ENCODE measurements at regions not wholly inside any gene's neighbourhood (a gene's known extent, or its start where the extent isn't known, plus 50 kb on each side); places are given as distances from the start of the nearest gene placed in this dataset.

DNA sequence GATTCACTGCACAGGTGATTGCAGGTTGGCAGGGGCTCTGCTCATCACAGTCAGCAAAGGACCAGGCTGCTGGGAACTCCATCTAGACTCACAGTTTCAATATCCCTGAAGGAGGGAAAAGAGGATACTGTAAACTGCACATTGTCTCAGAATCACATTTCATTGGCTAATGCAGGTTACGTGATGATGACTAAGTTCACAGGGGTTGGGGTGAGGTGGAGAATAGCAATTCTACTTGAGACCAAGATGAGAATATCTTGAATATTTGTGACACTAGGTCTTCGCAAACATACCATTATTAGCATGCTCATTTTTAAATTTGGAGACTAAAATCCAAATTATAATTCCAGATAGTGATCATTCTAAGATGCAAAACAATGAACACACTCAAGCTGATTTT is 208.5 kb upstream of the CITED2 start:
- Histone ChIP-seq H3K27ac (ENCODE audit: low read length) (no peak overlapping the region), H3K9me3 (no peaks in the 10 kb centered on the region), H3K27me3 (replicated peaks in 1 of 2; ENCODE audit: control insufficient read depth in 2 of 2, extremely low read depth in 1 of 2, insufficient read depth in 2 of 2, low read length in 1 of 2) (no peaks in the 10 kb centered on the region), H3K36me3 (ENCODE audit: control insufficient read depth in 2 of 2, extremely low read depth in 1 of 2, insufficient read depth in 1 of 2, low read length in 1 of 2) (no peaks in the 10 kb centered on the region), H3K4me1 (ENCODE audit: control insufficient read depth in 1 of 2, extremely low read depth in 1 of 2, insufficient read depth in 2 of 2, low read length in 2 of 2) (peaks cover 2 to 5% of the 10 kb centered on the region in 2 experiments), H3K4me3 (ENCODE audit: control insufficient read depth in 1 of 2, extremely low read depth in 1 of 2, low read length in 1 of 2) (no peak overlapping the region)
- Mint-ChIP-seq H3K27me3 (peaks cover 0 to 13% of the 10 kb centered on the region in 2 donors), H3K27ac (no peak overlapping the region), H3K36me3 (no peaks in the 10 kb centered on the region), H3K4me1 (peaks cover 16 to 18% (median 17%) of the 10 kb centered on the region in 3 donors), H3K9me3 (no peaks in the 10 kb centered on the region), H3K4me3 (no peak overlapping the region)
- ATAC-seq (replicated peaks in 1 of 4): no peak
- no CpG with 5 or more reads among the region's 2 CpGs for WGBS (ENCODE audit: insufficient coverage)
- CTCF ChIA-PET: interaction anchor here in 1 of 2 donors (0.5 kb wide), 1 partner anchor 1450 kb away, joined by 3 read pairs; no protein-coding TSS in a partner anchor
- DNase-seq: no peak
- POLR2A ChIA-PET: no interaction called here

DNA sequence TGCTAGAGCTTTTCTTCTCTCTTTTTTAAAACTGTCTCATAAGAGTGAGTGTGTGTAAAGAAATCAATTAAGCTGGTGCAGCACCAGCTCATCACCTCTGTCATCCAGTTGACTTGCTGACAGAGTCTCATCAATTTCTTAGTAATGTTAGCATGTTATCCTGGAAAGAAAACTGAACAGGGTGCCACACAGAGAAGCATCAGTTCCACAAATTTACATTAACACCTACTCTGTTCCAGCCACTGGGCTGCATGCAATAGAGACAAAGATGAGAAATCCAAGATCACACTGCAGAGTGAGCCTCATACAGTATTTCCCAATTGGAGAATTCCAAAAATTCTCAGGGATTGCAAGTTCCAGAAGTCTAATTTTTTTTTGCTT is 207.0 kb upstream of the CITED2 start:
- no peaks in the 10 kb centered on the region for H3K9me3 Mint-ChIP-seq
- H3K27ac Mint-ChIP-seq: no peak overlapping the region
- no peaks in the 10 kb centered on the region for H3K9me3 ChIP-seq
- H3K4me3 Mint-ChIP-seq: peak overlapping the region in 1 of 3 donors; percentile 31
- no peaks in the 10 kb centered on the region for H3K36me3 Mint-ChIP-seq
- H3K4me1 ChIP-seq (ENCODE audit: control insufficient read depth in 1 of 2, extremely low read depth in 1 of 2, insufficient read depth in 2 of 2, low read length in 2 of 2): peaks cover 2 to 5% of the 10 kb centered on the region in 2 experiments
- no peak overlapping the region for H3K27ac ChIP-seq (ENCODE audit: low read length)
- ChIA-PET CTCF (interaction anchor here in 1 of 2 donors (1.0 kb wide), 1 partner anchor 9 kb away, joined by 3 read pairs; no protein-coding TSS in a partner anchor), POLR2A (interaction anchor here in 1 of 2 donors (0.5 kb wide), 1 partner anchor 516 kb away, joined by 3 read pairs; no protein-coding TSS in a partner anchor)
- H3K4me3 ChIP-seq (ENCODE audit: control insufficient read depth in 1 of 2, extremely low read depth in 1 of 2, low read length in 1 of 2): no peak overlapping the region
- H3K27me3 ChIP-seq (replicated peaks in 1 of 2; ENCODE audit: control insufficient read depth in 2 of 2, extremely low read depth in 1 of 2, insufficient read depth in 2 of 2, low read length in 1 of 2): no peaks in the 10 kb centered on the region
- DNase-seq (no peak), ATAC-seq (replicated peaks in 1 of 4) (no peak)
- peaks cover 16 to 18% (median 17%) of the 10 kb centered on the region in 3 donors for H3K4me1 Mint-ChIP-seq
- H3K27me3 Mint-ChIP-seq: peaks cover 0 to 10% of the 10 kb centered on the region in 2 donors
- H3K36me3 ChIP-seq (ENCODE audit: control insufficient read depth in 2 of 2, extremely low read depth in 1 of 2, insufficient read depth in 1 of 2, low read length in 1 of 2): no peaks in the 10 kb centered on the region

DNA sequence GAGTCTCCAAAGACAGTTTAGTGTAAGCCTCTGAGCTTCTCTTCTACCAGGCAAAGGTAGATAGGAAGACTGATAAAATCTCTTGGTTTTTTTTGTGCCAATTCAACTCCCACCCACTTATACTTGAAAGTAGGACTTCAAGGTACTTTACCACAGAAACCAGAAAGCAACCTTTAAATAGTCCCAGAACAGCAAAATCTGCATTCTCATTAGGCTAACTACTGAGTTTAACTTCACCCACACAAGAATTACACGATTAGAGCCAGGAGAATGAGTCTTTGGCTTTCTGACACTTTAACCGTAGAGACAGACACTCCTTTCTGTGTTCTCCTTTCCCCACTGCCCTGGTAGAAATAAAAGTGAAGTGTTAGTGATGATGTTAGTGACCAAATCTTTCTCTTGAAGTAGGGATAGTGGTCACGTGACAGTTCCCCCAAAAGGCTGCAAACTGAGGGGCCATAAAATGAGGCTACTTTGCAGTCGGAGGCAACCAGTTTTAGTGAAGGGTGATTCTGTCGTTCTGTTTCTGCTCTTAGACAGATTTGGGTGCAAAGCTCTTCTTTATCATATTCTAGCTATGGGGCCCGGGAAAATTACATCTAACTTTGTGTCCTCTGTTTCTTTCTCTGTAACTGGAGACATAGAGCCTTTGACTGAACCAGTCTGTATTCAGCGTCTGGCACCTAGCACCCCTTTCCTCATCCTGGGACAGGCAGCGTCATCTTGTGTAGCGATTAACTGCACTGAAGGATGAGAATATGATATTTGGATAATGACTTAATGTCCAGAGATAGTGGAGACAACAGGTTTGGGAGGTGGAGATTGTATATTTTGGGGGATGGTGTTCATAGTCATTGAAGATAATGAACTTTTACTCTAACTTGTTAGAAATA is 206.4 kb upstream of the CITED2 start:
- no peaks in the 10 kb centered on the region for H3K9me3 Mint-ChIP-seq
- DNase-seq (peak in 1 of 35 experiments; percentile 6), ATAC-seq (replicated peaks in 1 of 4) (peak in 2 of 4 experiments; percentile 44 to 50)
- Histone ChIP-seq H3K4me1 (ENCODE audit: control insufficient read depth in 1 of 2, extremely low read depth in 1 of 2, insufficient read depth in 2 of 2, low read length in 2 of 2) (peaks cover 2 to 5% of the 10 kb centered on the region in 2 experiments), H3K27ac (ENCODE audit: low read length) (no peak overlapping the region), H3K9me3 (no peaks in the 10 kb centered on the region), H3K27me3 (replicated peaks in 1 of 2; ENCODE audit: control insufficient read depth in 2 of 2, extremely low read depth in 1 of 2, insufficient read depth in 2 of 2, low read length in 1 of 2) (no peaks in the 10 kb centered on the region), H3K4me3 (ENCODE audit: control insufficient read depth in 1 of 2, extremely low read depth in 1 of 2, low read length in 1 of 2) (no peak overlapping the region), H3K36me3 (ENCODE audit: control insufficient read depth in 2 of 2, extremely low read depth in 1 of 2, insufficient read depth in 1 of 2, low read length in 1 of 2) (no peaks in the 10 kb centered on the region)
- 61% methylated on average over 3 of the region's 9 CpGs for WGBS (ENCODE audit: insufficient coverage)
- peaks cover 0 to 10% of the 10 kb centered on the region in 2 donors for H3K27me3 Mint-ChIP-seq
- CTCF ChIA-PET: interaction anchor here in 1 of 2 donors (1.0 kb wide), 1 partner anchor 8 kb away, joined by 3 read pairs; no protein-coding TSS in a partner anchor
- POLR2A ChIA-PET: interaction anchor here (0.5 kb wide), 2 partner anchors 86 to 516 kb away, joined by 3 to 4 read pairs; no protein-coding TSS in a partner anchor
- peaks cover 16 to 18% (median 17%) of the 10 kb centered on the region in 3 donors for H3K4me1 Mint-ChIP-seq
- H3K36me3 Mint-ChIP-seq: no peaks in the 10 kb centered on the region
- peak overlapping the region in 1 of 3 donors; percentile 31 for H3K4me3 Mint-ChIP-seq
- H3K27ac Mint-ChIP-seq: peak overlapping the region; percentile 17 to 45

DNA sequence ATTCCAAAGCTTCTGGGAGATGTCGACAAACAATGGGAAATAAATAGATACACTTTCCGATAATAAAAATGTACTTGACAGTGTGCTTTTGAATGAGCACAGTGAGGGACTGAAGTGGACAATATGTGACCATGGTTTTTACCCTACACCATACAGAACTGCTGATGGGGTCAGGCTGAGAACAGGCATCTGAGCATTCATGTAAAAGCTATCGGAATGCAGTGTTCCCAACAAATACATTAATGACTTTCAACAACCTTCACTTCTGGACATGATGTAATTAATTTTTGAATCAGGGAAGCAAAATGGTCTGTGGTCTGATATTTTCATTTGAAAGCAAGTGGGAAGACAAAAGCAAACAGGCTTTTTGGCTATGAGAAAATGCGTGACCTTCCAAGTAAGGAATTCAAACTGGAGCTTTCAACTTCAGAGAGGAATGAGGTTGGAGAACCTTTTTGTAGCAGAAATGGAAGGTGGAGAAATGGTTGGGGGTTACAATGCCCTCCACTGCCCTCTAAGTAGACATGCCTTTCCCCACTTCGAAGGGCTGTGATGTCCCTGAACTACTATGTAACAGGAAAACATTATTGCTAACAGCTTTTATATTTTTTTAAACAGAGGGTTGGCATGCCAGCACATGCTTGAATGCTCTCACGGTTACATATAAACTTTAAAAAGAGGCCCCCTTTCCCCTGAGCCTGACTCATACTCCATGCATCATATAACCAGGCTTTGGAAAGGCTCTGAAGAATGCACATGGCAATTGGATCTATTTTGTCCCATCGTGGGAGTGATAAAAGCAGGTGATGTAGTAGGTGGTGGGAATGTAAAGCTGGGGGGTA is 203.5 kb upstream of the CITED2 start:
- H3K27ac ChIP-seq (ENCODE audit: low read length): no peak overlapping the region
- H3K9me3 ChIP-seq: no peaks in the 10 kb centered on the region
- POLR2A ChIA-PET: no interaction called here
- H3K36me3 Mint-ChIP-seq: no peaks in the 10 kb centered on the region
- peaks cover 0 to 4% of the 10 kb centered on the region in 2 donors for H3K27me3 Mint-ChIP-seq
- H3K4me1 Mint-ChIP-seq: peaks cover 16 to 18% (median 17%) of the 10 kb centered on the region in 3 donors
- H3K4me3 Mint-ChIP-seq: no peak overlapping the region
- no peak for DNase-seq
- no peak for ATAC-seq (replicated peaks in 1 of 4)
- H3K27ac Mint-ChIP-seq: no peak overlapping the region
- no peak overlapping the region for H3K4me3 ChIP-seq (ENCODE audit: control insufficient read depth in 1 of 2, extremely low read depth in 1 of 2, low read length in 1 of 2)
- H3K27me3 ChIP-seq (replicated peaks in 1 of 2; ENCODE audit: control insufficient read depth in 2 of 2, extremely low read depth in 1 of 2, insufficient read depth in 2 of 2, low read length in 1 of 2): no peaks in the 10 kb centered on the region
- H3K36me3 ChIP-seq (ENCODE audit: control insufficient read depth in 2 of 2, extremely low read depth in 1 of 2, insufficient read depth in 1 of 2, low read length in 1 of 2): no peaks in the 10 kb centered on the region
- CTCF ChIA-PET: no interaction called here
- WGBS (ENCODE audit: insufficient coverage): no CpG with 5 or more reads among the region's 7 CpGs
- peaks cover 0 to 6% (median 0%) of the 10 kb centered on the region in 3 donors for H3K9me3 Mint-ChIP-seq
- peaks cover 2 to 5% of the 10 kb centered on the region in 2 experiments for H3K4me1 ChIP-seq (ENCODE audit: control insufficient read depth in 1 of 2, extremely low read depth in 1 of 2, insufficient read depth in 2 of 2, low read length in 2 of 2)

DNA sequence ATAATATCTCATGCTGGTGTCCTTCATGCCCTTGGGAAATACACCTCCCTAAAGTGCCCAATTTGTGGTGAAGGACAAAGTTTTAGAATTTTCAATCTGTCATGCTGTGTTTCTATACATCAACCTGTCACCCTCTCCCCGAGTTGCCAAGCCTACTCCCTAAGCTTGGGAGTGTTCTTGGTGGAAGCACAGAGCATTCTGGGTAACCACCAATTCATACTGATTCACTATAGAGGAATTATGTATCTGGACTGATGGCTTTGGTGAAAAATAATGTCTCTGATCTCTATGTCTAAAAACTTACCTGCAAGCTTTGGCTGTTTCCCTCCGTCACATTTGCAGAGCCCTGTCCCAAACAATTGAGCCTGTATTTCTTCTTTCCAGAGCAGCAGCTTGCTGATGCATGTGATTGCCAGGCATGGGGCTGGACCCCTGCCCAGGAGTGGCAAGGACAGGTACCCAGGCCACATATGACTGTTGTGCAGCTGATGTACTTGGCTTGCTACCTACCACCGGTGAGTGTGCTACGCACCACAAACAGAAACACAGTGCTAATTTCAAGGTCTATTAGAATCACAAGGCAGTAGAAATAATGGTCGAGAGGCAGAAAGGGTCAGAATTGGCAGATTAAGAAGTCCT is 202.8 kb upstream of the CITED2 start:
- ChIA-PET CTCF (no interaction called here), POLR2A (no interaction called here)
- H3K27ac Mint-ChIP-seq: no peak overlapping the region
- no peak overlapping the region for H3K27ac ChIP-seq (ENCODE audit: low read length)
- no peaks in the 10 kb centered on the region for H3K27me3 ChIP-seq (replicated peaks in 1 of 2; ENCODE audit: control insufficient read depth in 2 of 2, extremely low read depth in 1 of 2, insufficient read depth in 2 of 2, low read length in 1 of 2)
- H3K4me3 ChIP-seq (ENCODE audit: control insufficient read depth in 1 of 2, extremely low read depth in 1 of 2, low read length in 1 of 2): no peak overlapping the region
- no peak for DNase-seq
- H3K4me1 ChIP-seq (ENCODE audit: control insufficient read depth in 1 of 2, extremely low read depth in 1 of 2, insufficient read depth in 2 of 2, low read length in 2 of 2): peaks cover 2 to 5% of the 10 kb centered on the region in 2 experiments
- no peaks in the 10 kb centered on the region for H3K36me3 ChIP-seq (ENCODE audit: control insufficient read depth in 2 of 2, extremely low read depth in 1 of 2, insufficient read depth in 1 of 2, low read length in 1 of 2)
- no peak for ATAC-seq (replicated peaks in 1 of 4)
- 88% methylated on average over 3 of the region's 5 CpGs for WGBS (ENCODE audit: insufficient coverage)
- peaks cover 0 to 6% (median 0%) of the 10 kb centered on the region in 3 donors for H3K9me3 Mint-ChIP-seq
- peaks cover 16 to 18% (median 17%) of the 10 kb centered on the region in 3 donors for H3K4me1 Mint-ChIP-seq
- no peaks in the 10 kb centered on the region for H3K36me3 Mint-ChIP-seq
- no peak overlapping the region for H3K4me3 Mint-ChIP-seq
- no peaks in the 10 kb centered on the region for H3K9me3 ChIP-seq
- no peaks in the 10 kb centered on the region for H3K27me3 Mint-ChIP-seq

DNA sequence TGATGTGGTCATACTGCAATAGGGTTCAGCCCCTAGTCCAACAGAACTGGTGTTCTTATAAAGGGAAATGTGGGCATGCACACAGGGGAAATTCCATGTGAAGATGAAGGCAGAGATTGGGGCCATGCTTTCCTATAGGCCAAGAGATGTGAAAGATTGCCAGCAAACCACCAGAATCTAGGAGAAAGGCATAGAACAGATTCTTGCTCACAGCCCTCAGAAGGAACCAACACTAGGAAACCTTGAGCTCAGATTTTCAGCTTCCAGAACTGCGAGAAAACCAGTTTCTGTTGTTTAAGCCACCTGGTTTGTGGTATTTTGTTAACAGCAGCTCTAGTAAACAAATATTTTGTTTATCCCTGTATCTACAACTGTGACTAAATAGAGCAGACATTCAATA is 197.6 kb upstream of the CITED2 start:
- ATAC-seq (replicated peaks in 1 of 4) (no peak), DNase-seq (no peak)
- Histone ChIP-seq H3K4me3 (ENCODE audit: control insufficient read depth in 1 of 2, extremely low read depth in 1 of 2, low read length in 1 of 2) (no peak overlapping the region), H3K36me3 (ENCODE audit: control insufficient read depth in 2 of 2, extremely low read depth in 1 of 2, insufficient read depth in 1 of 2, low read length in 1 of 2) (no peaks in the 10 kb centered on the region), H3K27me3 (replicated peaks in 1 of 2; ENCODE audit: control insufficient read depth in 2 of 2, extremely low read depth in 1 of 2, insufficient read depth in 2 of 2, low read length in 1 of 2) (no peaks in the 10 kb centered on the region), H3K27ac (ENCODE audit: low read length) (no peak overlapping the region), H3K9me3 (no peaks in the 10 kb centered on the region), H3K4me1 (ENCODE audit: control insufficient read depth in 1 of 2, extremely low read depth in 1 of 2, insufficient read depth in 2 of 2, low read length in 2 of 2) (no peaks in the 10 kb centered on the region)
- Mint-ChIP-seq H3K4me3 (no peak overlapping the region), H3K4me1 (no peaks in the 10 kb centered on the region), H3K27ac (no peak overlapping the region), H3K9me3 (peaks cover 0 to 6% (median 0%) of the 10 kb centered on the region in 3 donors), H3K36me3 (no peaks in the 10 kb centered on the region), H3K27me3 (no peaks in the 10 kb centered on the region)
- ChIA-PET POLR2A (interaction anchor here in 1 of 2 donors (0.6 kb wide), 1 partner anchor 125 kb away, joined by 5 read pairs; no protein-coding TSS in a partner anchor), CTCF (interaction anchor here in 1 of 2 donors (0.6 to 1.4 kb wide), 2 partner anchors 9 to 23 kb away, joined by 3 read pairs; no protein-coding TSS in a partner anchor)
- no CpG with 5 or more reads among the region's 1 CpG for WGBS (ENCODE audit: insufficient coverage)

Data from T-cell (primary cell).